Limb (tissue), 2 donors: ENCODE measurements at regions not wholly inside any gene's neighbourhood (a gene's known extent, or its start where the extent isn't known, plus 50 kb on each side); places are given as distances from the start of the nearest gene placed in this dataset.

Experiments used
- DNase-seq, 2 donors: peaks; one replicate each; pipeline ENCODE4 v3.0.0-alpha.2; 2016; ENCODE audit errors: extremely low spot score in 2 of 2

DNA sequence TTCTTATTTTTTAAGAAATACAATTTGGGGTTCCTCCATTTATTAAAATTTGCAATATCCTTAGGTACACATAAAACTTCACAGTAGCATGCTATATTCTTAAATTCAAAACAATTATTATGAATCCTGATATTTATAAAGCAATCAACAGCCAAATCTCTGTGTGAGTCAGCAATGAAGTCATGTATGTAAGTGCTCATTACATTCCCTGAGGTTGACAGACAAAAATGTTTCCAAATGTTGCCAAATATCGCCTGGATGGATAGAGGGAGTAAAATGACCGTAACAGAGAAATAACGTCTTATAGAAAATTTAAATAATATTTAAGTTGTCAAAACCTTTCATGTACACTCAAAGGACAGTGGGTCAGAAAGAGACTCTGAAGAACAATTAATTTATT is 220.0 kb downstream of the PCDH18 start:
- no peak for DNase-seq

DNA sequence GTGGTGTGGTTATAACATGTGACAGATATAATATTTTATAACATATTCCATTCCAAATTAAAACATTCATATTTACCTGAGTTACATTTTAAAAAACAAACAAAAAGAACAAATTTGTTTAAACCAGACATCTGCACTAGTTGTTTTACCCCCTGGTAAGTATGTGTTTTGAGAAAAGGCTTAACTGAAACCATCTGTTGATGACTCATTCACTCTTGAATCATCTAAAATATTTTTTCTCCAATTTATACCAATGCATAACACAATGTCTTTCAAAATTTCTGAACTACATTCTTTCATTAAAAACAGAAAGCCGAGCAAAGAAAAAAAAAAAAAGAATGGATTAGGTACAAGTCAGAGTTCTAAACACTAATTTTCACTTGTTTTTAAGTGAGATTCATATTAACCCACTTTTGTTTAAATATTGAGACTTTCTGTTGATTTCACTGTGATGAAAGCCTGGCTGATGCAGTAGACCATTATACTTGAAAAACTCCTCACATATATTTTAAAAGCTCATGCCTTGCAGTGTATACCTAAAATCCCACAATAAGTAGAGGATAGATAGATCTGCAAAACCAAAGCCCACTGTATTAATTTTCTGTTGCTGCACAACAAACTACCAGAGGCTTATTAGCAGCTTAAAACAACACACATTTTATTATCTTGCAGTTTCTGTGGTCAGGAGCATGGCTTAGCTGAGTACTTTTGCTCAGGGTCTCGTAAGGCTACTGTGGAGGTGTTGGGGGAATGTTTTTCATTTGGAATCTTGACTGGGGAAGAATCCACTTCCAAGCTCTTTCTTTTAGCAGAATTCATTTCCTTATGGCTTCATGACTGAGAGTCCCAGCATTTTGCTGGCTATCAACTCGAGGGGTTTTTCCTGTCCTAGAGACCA is 221.5 kb downstream of the PCDH18 start:
- peak in 1 of 2 donors; percentile 76 for DNase-seq

GRCh38 chr4:137310166-137310565 is 222.1 kb downstream of the PCDH18 start:
- DNase-seq, result no peak

DNA sequence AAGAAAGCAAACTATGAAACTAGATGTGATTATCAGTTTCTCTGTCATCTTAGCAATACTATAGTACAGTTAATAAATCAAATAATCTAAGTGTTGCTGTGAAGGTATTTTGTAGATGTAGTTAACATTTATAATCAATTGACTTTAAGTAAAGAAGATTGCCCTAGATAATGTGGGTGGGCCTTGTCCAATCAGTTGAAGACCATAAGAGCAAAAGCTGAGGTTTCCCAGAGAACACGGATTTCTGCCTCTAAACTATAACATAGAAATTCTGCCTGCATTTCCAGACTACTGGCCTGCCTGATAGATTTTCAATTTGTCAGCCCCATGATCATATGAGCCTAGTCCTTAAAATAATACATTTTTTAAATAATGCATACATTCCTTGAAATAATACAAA is 222.9 kb downstream of the PCDH18 start:
- no peak for DNase-seq

DNA sequence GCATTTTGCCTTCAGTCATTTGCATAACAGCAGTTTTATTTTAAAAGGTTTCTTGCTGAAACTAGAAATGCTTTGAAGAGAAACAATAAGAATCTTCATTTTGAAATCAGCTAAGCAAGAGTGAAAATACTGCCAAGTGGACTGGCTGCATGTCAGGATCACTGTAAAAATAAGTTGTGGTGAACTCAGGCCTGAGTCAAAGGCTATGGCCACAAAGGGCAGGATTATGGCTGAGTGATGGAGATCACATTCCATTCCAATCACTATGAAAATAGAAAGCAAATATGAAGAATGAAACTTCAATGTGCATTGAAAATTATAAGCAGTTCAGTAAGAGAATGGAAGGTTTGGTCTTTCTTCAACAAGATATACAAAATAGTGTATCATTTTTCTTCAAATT is 224.5 kb downstream of the PCDH18 start:
- DNase-seq, result peak in 1 of 2 donors; percentile 18

GRCh38 chr4:137300776-137301175 is 231.5 kb downstream of the PCDH18 start:
- no peak for DNase-seq

GRCh38 chr4:137299281-137299680 is 233.0 kb downstream of the PCDH18 start:
- DNase-seq, result no peak

- no peak for DNase-seq
Measured at GRCh38 chr4:137293281-137293680, 239.0 kb downstream of the PCDH18 start.

DNA sequence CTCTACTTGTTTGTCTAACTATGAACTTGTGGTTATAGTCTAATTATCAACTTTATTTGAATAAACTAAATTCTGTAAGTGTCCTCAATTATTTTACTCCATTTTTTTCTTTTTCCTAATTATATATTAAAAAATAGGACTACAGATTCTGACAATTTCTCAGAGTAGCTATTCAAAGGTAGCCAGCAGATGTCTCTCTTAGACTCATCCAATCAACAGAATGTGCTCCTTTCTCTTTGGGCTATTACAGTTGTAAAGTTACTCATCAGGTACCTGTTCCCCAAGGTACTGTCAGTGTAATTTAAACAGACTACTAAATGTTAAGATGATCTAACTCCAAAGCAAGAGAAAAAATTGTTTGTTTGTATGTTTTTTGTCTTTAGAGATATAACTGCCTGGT is 248.6 kb downstream of the PCDH18 start:
- DNase-seq, result peak in 1 of 2 donors; percentile 24

DNA sequence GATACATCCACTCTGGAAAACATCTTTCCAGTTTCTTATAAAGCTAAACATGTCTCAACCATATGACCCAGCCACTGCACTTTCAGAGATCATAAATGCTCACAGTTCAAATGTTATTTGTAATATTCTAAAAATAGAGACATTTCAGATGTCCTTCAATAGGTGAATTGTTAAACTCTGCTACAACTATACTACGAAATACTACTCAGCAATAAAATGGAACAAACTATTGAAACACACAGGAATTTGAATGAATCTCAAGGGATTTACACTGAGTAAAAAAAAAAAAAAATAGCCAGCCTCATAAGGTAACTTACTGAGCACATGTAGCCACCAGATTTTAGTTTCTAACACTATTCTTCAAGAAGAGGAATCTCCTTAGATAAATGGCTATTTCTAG is 253.9 kb downstream of the PCDH18 start:
- DNase-seq, result no peak

GRCh38 chr4:137274404-137274803 is 257.9 kb downstream of the PCDH18 start:
- peak in 1 of 2 donors; percentile 28 for DNase-seq

DNA sequence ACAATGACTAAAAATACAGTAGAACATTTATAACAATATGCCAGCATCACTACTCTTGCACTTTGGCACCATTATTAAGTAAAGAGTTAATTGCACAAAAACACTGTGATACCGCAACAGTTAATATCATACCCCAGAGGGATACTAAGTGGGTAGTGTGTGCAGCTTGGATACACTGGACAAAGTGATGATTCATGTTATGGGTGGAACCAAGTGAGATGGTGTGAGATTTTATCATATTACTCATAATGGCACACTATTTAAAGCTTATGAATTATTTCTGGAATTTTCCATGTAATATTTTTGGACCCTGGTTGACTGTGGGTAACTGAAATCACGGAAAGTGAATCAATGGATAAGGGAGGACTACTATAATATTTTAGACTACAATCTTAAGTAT is 265.3 kb downstream of the PCDH18 start:
- no peak for DNase-seq

- DNase-seq, result no peak
Measured at GRCh38 chr4:137266511-137266910, 265.8 kb downstream of the PCDH18 start.

DNA sequence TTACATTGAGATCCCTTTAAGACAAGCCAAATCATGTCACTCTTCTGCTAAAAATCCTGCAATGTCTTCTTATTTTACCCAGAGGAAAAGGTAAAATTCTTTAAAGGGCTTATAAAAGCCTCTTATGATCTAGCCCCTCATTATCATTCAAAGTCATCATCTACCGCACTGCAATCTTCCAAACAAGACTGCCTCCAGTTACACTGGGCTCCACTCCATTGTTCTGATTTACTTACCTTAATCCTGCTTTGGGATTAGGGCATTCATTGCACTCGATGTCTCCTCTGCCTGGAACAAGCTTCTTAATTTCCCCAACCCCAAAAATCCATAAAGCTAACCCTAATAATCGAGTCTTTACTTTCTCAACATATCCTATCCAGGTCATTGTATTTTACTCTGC is 269.1 kb downstream of the PCDH18 start:
- no peak for DNase-seq

DNA sequence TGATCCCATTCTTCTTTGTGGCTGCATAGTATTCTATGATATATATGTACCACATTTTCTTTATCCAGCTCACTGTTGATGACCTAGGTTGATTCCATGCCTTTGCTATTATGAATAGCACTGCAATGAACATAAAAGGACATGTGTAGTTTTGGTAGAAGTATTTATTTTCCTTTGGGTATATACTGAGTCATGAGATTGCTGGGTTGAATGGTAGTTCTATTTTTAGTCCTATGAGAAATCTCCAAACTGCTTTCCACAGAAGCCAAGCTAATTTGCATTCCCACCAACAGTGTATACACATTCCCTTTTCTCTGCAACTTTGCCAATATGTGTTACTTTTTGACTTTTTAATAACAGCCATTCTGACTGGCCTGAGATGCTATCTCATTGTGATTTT is 278.3 kb downstream of the PCDH18 start:
- no peak for DNase-seq

- DNase-seq, result no peak
Measured at GRCh38 chr4:137249112-137249511, 283.2 kb downstream of the PCDH18 start.

GRCh38 chr4:137238456-137239162 is 293.7 kb downstream of the PCDH18 start:
- no peak for DNase-seq

- DNase-seq, result no peak
Measured at GRCh38 chr4:137226900-137227299, 305.4 kb downstream of the PCDH18 start.

GRCh38 chr4:137226221-137226620 is 306.1 kb downstream of the PCDH18 start:
- DNase-seq, result no peak

DNA sequence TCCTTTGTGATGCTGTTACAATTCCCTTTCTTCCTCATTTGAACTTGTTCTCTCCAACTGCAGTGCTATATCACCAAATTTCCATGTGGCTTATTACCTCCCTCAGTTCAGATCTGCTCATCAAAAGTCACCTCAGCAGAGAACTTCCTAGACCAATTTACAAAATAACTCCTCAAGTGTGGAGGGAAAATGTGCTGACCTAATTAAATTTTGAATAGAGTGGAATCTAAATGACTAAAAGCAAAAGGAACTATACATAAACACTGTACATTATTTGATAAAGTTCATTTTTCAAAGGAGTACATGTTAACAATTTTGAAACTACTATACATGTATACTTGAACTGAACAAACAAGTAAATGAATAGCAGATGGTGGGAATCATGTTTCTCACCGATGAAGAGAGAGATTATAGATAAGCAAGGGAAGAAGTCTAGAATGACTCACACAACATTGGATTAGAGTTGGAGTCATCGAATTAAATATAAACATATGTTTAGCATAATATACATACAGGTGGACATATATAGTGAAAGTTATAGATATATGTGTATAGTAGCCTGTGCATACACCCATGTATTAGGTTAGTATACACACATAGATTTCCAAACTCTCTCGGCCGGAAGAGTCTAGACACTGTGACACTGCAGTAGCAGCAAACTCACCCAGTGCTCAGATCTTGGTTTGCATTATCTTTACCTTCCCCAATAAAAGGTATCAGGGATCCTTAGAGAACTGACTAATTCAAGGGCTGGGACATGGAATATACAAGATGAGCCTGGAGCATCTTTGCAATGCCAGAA is 318.7 kb downstream of the PCDH18 start:
- no peak for DNase-seq

- DNase-seq, result no peak
Measured at GRCh38 chr4:137212601-137213000, 319.7 kb downstream of the PCDH18 start.

- DNase-seq, result no peak
Measured at GRCh38 chr4:137209240-137209639, 323.1 kb downstream of the PCDH18 start.
